OCI-LY7 (cell line): ENCODE measurements at regions not wholly inside any gene's neighbourhood (a gene's known extent, or its start where the extent isn't known, plus 50 kb on each side); places are given as distances from the start of the nearest gene placed in this dataset.
A peak's percentile ranks its signal among the peaks of the same experiment; 100 is the strongest.

Experiments
- BruUV-seq: library from RNA; stranded (reverse); fragments of 400-500 nt; replicated peaks from 2 replicates; lab custom pipeline; 2021; lab: Mats Ljungman, UMichigan
- CTCF ChIA-PET: fragments of 300-600 bp; sonication (Branson Sonifier 250); formaldehyde crosslinking; loops from one replicate; lab custom pipeline; 2022; ENCODE audit warnings: antibody characterized with exemption; ENCODE audit not compliant: unreplicated experiment; lab: Charles Lee
- POLR2A ChIA-PET: fragments of 300-600 bp; sonication (Branson Sonifier 250); formaldehyde crosslinking; loops from one replicate; lab custom pipeline; 2022; ENCODE audit warnings: antibody characterized with exemption; lab: Charles Lee
- DNase-seq: peaks from one replicate; pipeline ENCODE4 v3.0.0-alpha.2; 2015; ENCODE audit warnings: low spot score
- H2AFZ ChIP-seq: fragments of 200-600 bp; sonication (generic), shearing (Covaris generic); 2 replicates; pipeline ENCODE4 v1.6.1; 2014; ENCODE audit warnings: mild to moderate bottlenecking, antibody characterized with exemption, low read length, moderate library complexity
- H3K27ac ChIP-seq: fragments of 200-600 bp; sonication (generic); 2 replicates; pipeline ENCODE4 v1.5.1; 2014; ENCODE audit warnings: mixed run types, low read depth, mild to moderate bottlenecking, moderate library complexity, low read length, inconsistent platforms; ENCODE audit not compliant: poor library complexity, severe bottlenecking
- H3K36me3 ChIP-seq: fragments of 200-600 bp; sonication (generic); 2 replicates; pipeline ENCODE4 v1.6.1; 2014; ENCODE audit warnings: mild to moderate bottlenecking, antibody characterized with exemption, low read length, moderate library complexity, mixed read lengths; ENCODE audit not compliant: insufficient read depth
- H3K4me1 ChIP-seq: fragments of 200-600 bp; sonication (generic); 2 replicates; pipeline ENCODE4 v1.5.1; 2014; ENCODE audit warnings: mild to moderate bottlenecking, low read length; ENCODE audit not compliant: insufficient read depth, poor library complexity, severe bottlenecking
- H3K4me2 ChIP-seq: fragments of 200-600 bp; sonication (generic); 2 replicates; pipeline ENCODE4 v1.6.1; 2014; ENCODE audit warnings: mild to moderate bottlenecking, low read length
- H3K4me3 ChIP-seq: fragments of 200-600 bp; sonication (generic); 2 replicates; pipeline ENCODE4 v1.5.1; 2014; ENCODE audit warnings: mild to moderate bottlenecking, low read depth, low read length; ENCODE audit not compliant: poor library complexity, severe bottlenecking
- H3K79me2 ChIP-seq: fragments of 200-600 bp; sonication (generic); 2 replicates; pipeline ENCODE4 v1.6.1; 2016; ENCODE audit warnings: low read depth, mild to moderate bottlenecking, low read length, moderate library complexity, mixed read lengths; ENCODE audit not compliant: insufficient read depth
- H3K9me2 ChIP-seq: fragments of 200-600 bp; sonication (generic); 2 replicates; pipeline ENCODE4 v1.6.1; 2016; ENCODE audit warnings: mild to moderate bottlenecking, low read length, mixed read lengths; ENCODE audit not compliant: insufficient read depth
- H3K9me3 ChIP-seq: fragments of 200-600 bp; sonication (generic); 2 replicates; pipeline ENCODE4 v1.6.1; 2014; ENCODE audit warnings: mild to moderate bottlenecking, mixed run types, low read length, mixed read lengths
- H4K20me1 ChIP-seq: fragments of 200-600 bp; sonication (generic); 2 replicates; pipeline ENCODE4 v1.6.1; 2014; ENCODE audit warnings: mild to moderate bottlenecking, antibody characterized with exemption, low read length, moderate library complexity, mixed read lengths; ENCODE audit not compliant: insufficient read depth
- EZH2phosphoT487 ChIP-seq: fragments of 200-600 bp; sonication (generic); IDR thresholded peaks from 2 replicates; pipeline ENCODE4 v1.6.1; 2018; ENCODE audit warnings: low read depth, borderline replicate concordance, mild to moderate bottlenecking, mixed run types, antibody characterized with exemption, low read length, moderate library complexity, mixed read lengths
- intact Hi-C: fragments of 100-400 bp; cut with micrococcal nuclease; formaldehyde crosslinking; loops from one replicate; pipeline ENCODE4 v1.10.0; 2022; ENCODE audit not compliant: unreplicated experiment
- TF ChIP-seq, protein P1 (sequence below): fragments of 200-600 bp; sonication (generic); conservative IDR thresholded peaks from 2 replicates; pipeline ENCODE4 v1.5.1; 2014; ENCODE audit warnings: mild to moderate bottlenecking, antibody characterized with exemption, low read length, moderate library complexity, mixed read lengths

DNA sequence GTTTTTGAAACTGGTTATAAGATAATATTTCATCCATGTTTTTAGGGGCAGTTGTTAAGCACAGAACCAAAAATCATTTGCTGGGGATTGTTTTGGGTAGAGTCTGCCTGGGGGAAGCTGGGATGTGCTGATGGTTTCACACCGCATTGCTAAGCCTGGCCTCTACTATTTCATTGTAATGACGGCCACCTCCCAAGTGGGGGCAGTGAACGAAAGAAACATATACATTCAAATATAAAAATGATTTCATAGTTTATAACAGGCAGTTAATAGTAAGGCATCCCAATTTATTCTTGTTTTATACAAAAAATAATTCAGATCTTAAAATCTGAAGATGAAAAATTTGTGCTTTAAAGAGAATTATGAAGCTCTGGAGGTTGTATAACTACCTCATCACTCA lies 750.8 kb downstream of the REEP3 start:
- H3K9me2 ChIP-seq, result no peaks in the 10 kb centered on the region
- no peak for TF ChIP-seq EZH2phosphoT487
- TF ChIP-seq, protein P1, sequence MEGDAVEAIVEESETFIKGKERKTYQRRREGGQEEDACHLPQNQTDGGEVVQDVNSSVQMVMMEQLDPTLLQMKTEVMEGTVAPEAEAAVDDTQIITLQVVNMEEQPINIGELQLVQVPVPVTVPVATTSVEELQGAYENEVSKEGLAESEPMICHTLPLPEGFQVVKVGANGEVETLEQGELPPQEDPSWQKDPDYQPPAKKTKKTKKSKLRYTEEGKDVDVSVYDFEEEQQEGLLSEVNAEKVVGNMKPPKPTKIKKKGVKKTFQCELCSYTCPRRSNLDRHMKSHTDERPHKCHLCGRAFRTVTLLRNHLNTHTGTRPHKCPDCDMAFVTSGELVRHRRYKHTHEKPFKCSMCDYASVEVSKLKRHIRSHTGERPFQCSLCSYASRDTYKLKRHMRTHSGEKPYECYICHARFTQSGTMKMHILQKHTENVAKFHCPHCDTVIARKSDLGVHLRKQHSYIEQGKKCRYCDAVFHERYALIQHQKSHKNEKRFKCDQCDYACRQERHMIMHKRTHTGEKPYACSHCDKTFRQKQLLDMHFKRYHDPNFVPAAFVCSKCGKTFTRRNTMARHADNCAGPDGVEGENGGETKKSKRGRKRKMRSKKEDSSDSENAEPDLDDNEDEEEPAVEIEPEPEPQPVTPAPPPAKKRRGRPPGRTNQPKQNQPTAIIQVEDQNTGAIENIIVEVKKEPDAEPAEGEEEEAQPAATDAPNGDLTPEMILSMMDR, result peak; percentile 60
- no TSS peak for BruUV-seq
- H3K36me3 ChIP-seq, result no peaks in the 10 kb centered on the region
- ChIA-PET CTCF (no interaction called here), POLR2A (no interaction called here)
- H3K4me2 ChIP-seq, result no peak overlapping the region
- intact Hi-C loops, result no loop called here
- H3K79me2 ChIP-seq, result no peaks in the 10 kb centered on the region
- no peak overlapping the region for H2AFZ ChIP-seq
- H3K4me1 ChIP-seq, result no peaks in the 10 kb centered on the region
- DNase-seq, result no peak
- H3K27ac ChIP-seq, result no peak overlapping the region
- H3K9me3 ChIP-seq, result no peaks in the 10 kb centered on the region
- H3K4me3 ChIP-seq, result no peak overlapping the region
- H4K20me1 ChIP-seq, result no peaks in the 10 kb centered on the region

DNA sequence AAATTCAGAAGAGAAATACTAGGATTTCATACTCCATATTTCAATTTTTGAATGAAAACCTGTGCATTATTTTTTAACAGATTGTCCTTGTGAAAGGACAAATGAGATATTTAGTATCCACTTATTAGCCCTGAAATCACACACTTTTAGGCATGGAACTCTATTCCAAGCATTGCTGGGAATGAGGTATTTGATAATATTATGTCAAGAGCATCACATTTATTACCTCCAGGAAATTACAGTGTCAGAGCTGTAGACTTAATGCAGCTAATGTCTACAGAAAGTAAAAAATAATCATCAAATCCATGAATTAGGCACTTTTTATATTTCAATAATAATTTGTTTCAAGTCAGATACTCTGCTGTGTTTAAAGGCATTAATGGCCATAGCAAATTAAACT lies 753.8 kb downstream of the REEP3 start:
- CTCF ChIA-PET, result no interaction called here
- intact Hi-C loops, result no loop called here
- no peaks in the 10 kb centered on the region for H4K20me1 ChIP-seq
- H3K36me3 ChIP-seq, result no peaks in the 10 kb centered on the region
- H3K79me2 ChIP-seq, result no peaks in the 10 kb centered on the region
- TF ChIP-seq, protein P1, result no peak
- no peak for TF ChIP-seq EZH2phosphoT487
- no peak overlapping the region for H2AFZ ChIP-seq
- H3K4me2 ChIP-seq, result no peak overlapping the region
- H3K27ac ChIP-seq, result no peak overlapping the region
- POLR2A ChIA-PET, result interaction anchor here (1.8 kb wide), 1 partner anchor 18 kb away, joined by 4 read pairs; no protein-coding TSS in a partner anchor
- H3K9me2 ChIP-seq, result no peaks in the 10 kb centered on the region
- no TSS peak for BruUV-seq
- DNase-seq, result no peak
- H3K4me3 ChIP-seq, result no peak overlapping the region
- no peaks in the 10 kb centered on the region for H3K4me1 ChIP-seq
- H3K9me3 ChIP-seq, result no peaks in the 10 kb centered on the region

GRCh38 chr10:64275774-64276173 lies 754.6 kb downstream of the REEP3 start:
- DNase-seq, result no peak
- no peak overlapping the region for H3K4me3 ChIP-seq
- H3K36me3 ChIP-seq, result no peaks in the 10 kb centered on the region
- H3K4me2 ChIP-seq, result no peak overlapping the region
- no peak overlapping the region for H3K27ac ChIP-seq
- H3K9me3 ChIP-seq, result no peaks in the 10 kb centered on the region
- intact Hi-C loops, result no loop called here
- ChIA-PET POLR2A (interaction anchor here (1.8 kb wide), 1 partner anchor 17 kb away, joined by 4 read pairs; no protein-coding TSS in a partner anchor), CTCF (no interaction called here)
- no peaks in the 10 kb centered on the region for H3K79me2 ChIP-seq
- no peak overlapping the region for H2AFZ ChIP-seq
- H3K9me2 ChIP-seq, result no peaks in the 10 kb centered on the region
- no TSS peak for BruUV-seq
- no peaks in the 10 kb centered on the region for H3K4me1 ChIP-seq
- no peak for TF ChIP-seq EZH2phosphoT487
- TF ChIP-seq, protein P1, result no peak
- H4K20me1 ChIP-seq, result no peaks in the 10 kb centered on the region
